Fibroblast of lung (primary cell): ENCODE measurements at regions not wholly inside any gene's neighbourhood (a gene's known extent, or its start where the extent isn't known, plus 50 kb on each side); places are given as distances from the start of the nearest gene placed in this dataset.

Source experiments
- EZH2 ChIP-seq: IDR thresholded peaks from 2 replicates; pipeline ENCODE4 v1.5.1; 2012; ENCODE audit warnings: low read length, control low read depth, mild to moderate bottlenecking; ENCODE audit errors: missing control alignments
- TF ChIP-seq, protein P1 (sequence below), 2 donors: IDR thresholded peaks in 1 of 2; conservative IDR thresholded peaks in 1 of 2; 1 replicate in 1 of 2; 2 replicates in 1 of 2; pipeline ENCODE4 v1.5.1; 2011 to 2012; ENCODE audit warnings: low read length in 2 of 2, control low read depth in 1 of 2, inconsistent platforms in 1 of 2, low read depth in 1 of 2, mild to moderate bottlenecking in 1 of 2

DNA sequence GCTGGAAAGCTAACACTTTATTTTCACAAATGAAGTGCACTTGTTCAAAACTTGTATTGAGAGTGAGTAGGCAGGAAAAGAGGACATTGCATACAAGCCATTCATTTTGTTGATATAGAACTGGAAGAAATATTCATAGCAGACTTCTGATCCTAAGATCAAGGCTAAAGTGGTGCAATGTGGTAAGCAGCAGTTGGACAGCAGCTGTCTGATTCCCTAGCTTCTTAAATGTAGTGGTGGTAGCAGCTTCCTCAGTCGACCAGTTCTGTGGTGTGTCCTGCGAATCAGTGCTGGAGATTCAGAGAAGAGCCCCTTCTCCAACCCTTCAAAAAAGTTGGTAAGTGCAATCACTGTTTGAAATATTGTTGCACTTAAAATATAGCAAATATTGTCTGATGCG lies 281.7 kb upstream of the GJE1 start:
- TF ChIP-seq, protein P1, sequence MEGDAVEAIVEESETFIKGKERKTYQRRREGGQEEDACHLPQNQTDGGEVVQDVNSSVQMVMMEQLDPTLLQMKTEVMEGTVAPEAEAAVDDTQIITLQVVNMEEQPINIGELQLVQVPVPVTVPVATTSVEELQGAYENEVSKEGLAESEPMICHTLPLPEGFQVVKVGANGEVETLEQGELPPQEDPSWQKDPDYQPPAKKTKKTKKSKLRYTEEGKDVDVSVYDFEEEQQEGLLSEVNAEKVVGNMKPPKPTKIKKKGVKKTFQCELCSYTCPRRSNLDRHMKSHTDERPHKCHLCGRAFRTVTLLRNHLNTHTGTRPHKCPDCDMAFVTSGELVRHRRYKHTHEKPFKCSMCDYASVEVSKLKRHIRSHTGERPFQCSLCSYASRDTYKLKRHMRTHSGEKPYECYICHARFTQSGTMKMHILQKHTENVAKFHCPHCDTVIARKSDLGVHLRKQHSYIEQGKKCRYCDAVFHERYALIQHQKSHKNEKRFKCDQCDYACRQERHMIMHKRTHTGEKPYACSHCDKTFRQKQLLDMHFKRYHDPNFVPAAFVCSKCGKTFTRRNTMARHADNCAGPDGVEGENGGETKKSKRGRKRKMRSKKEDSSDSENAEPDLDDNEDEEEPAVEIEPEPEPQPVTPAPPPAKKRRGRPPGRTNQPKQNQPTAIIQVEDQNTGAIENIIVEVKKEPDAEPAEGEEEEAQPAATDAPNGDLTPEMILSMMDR (conservative IDR thresholded peaks at IDR 0.05 in 1 of 2, IDR thresholded peaks at IDR 0.05 in 1 of 2; ENCODE audit: low read depth in 1 of 2, low read length in 2 of 2) = no peak
- no peak for TF ChIP-seq EZH2
